22Rv1 (cell line): ENCODE measurements at regions not wholly inside any gene's neighbourhood (a gene's known extent, or its start where the extent isn't known, plus 50 kb on each side); places are given as distances from the start of the nearest gene placed in this dataset.

ENCODE experiments used
- H3K27ac ChIP-seq: fragments of 450-650 bp; 2 replicates; pipeline ENCODE4 v1.5.1; 2017
- ZFX ChIP-seq: fragments of 450-650 bp; IDR thresholded peaks from 2 replicates; pipeline ENCODE4 v1.6.1; 2017; ENCODE audit warnings: antibody characterized with exemption, borderline replicate concordance
- TF ChIP-seq, protein P1 (sequence below): fragments of 450-650 bp; IDR thresholded peaks from 2 replicates; pipeline ENCODE4 v1.5.1; 2017; ENCODE audit warnings: mild to moderate bottlenecking

DNA sequence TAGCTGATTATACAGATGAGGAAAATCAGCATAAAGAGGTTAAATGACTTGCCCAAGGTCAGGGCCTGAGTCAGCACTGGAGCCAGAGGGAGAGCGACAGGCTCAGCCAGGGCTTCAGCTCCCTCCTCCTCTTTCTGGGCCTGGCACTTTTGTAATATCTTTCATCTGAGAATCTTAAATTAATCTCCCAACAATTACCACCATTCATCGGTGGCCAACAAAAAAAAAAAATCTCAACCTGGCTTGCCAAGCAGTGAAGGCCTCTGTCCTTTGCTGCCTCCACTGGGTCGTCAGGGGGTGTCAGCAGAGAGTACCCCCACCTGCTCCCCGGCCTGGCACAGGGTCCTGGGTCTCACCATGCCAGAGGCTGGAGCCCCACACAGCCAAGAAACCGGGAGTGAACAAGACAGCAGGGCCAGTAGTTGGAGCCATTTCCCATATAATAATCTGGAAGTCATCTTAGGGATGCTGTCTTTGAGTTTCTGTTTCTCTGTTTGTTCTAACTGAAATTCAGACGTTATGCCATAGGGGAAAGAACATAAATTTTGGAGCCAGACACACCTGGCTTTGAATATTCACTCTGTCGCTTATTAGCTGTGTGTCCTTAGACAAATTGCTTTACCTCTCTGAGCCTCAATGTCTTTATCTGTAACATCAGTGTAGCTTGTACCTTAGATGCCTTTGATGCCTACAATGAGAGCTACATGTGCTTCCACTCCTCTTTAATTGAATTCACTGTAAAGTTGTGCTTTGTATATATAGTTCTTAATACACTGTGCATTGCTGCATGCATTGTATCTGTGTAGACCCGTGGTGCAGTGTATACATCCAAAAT, 299.9 kb upstream of the MSX2 start:
- TF ChIP-seq, protein P1, sequence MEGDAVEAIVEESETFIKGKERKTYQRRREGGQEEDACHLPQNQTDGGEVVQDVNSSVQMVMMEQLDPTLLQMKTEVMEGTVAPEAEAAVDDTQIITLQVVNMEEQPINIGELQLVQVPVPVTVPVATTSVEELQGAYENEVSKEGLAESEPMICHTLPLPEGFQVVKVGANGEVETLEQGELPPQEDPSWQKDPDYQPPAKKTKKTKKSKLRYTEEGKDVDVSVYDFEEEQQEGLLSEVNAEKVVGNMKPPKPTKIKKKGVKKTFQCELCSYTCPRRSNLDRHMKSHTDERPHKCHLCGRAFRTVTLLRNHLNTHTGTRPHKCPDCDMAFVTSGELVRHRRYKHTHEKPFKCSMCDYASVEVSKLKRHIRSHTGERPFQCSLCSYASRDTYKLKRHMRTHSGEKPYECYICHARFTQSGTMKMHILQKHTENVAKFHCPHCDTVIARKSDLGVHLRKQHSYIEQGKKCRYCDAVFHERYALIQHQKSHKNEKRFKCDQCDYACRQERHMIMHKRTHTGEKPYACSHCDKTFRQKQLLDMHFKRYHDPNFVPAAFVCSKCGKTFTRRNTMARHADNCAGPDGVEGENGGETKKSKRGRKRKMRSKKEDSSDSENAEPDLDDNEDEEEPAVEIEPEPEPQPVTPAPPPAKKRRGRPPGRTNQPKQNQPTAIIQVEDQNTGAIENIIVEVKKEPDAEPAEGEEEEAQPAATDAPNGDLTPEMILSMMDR = no peak
- no peak for TF ChIP-seq ZFX
- no peak overlapping the region for H3K27ac ChIP-seq

DNA sequence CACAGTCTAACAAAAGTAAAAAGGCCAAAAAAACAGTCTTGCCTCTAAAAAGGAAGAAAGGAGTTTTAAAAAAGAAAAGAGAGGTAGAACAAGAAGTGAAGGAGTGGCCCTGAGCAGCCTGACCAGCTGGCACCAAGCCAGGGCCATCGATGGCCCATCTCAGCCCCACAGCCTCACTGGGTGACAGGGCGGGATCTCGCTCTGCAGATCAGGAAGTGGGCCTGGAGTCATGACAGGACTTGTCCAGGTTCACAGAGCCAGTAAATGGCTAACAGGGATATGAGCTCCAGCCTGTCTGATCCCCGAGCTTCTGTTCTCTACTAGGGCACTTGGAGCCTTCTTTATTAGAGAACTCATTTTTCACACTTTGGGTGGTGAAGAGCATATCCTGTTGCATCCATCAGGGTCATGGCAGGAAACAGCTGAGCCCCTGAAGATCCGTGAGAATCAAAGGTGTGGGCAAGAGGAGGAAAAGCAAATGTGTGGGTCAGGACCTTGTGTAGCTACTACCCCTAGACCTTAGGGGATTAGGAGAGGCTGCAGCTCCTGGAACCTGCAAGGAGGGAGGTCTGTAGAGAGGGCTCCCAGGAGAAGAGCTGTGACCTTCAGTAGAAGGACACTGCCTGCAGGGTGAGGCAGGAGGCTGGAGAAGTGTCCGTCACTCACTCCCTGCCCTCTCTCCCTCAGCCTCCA, 299.0 kb upstream of the MSX2 start:
- TF ChIP-seq ZFX = no peak
- TF ChIP-seq, protein P1 = no peak
- H3K27ac ChIP-seq = no peak overlapping the region

DNA sequence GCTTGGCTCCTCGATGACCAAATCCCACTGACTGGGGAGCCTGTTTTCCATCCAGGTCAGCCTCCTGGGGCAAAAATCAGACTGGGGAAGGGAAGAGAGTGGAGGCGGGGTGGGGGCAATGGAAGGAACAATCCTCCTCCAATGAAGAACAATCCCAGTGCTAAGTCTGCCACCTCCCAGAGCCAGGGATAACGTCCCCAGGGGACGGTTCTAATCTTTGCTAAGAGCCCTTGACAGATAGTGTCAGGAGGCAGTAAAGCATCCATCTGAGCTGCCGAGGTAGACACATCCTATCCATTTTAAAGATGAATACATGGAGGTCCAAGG, 298.5 kb upstream of the MSX2 start:
- H3K27ac ChIP-seq = no peak overlapping the region
- TF ChIP-seq, protein P1 = no peak
- TF ChIP-seq ZFX = no peak

DNA sequence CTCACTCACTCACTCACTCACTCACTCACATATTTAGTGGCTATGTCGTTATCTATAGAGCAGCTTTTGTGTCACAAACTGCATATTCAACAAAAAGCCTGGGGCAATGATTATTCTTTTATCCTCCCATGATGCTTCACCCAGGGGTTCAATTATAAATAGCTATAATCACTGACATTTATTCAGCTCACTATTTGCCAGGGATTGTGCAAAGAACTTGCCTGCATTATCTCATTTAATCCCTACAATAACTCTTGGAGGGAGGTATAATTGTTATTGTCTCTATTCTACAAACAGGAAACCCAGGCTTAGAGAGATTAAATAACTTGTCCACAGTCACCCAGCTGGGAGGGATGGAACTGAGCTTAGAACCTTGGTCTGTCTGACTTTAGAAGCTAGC, 298.0 kb upstream of the MSX2 start:
- TF ChIP-seq, protein P1 = no peak
- TF ChIP-seq ZFX = no peak
- no peak overlapping the region for H3K27ac ChIP-seq

DNA sequence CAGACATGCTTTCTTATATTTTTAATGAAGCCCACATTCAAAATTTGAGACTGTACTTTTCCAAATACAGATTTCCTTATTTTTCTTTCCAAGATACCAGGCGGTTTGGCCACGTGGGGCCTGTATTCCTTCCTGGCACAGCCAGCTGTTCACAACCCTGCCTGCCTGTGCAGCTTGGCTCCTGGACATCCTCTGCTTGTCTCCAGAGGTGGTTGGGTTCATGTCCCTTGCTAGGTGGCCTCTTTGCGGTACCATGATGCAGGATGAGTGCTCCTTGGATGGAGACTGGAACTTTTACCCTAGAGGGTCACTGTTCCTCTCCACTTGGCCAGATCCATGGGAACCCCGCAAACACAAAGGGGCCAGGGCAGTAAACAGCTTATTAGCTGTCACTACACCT, 297.5 kb upstream of the MSX2 start:
- no peak for TF ChIP-seq ZFX
- TF ChIP-seq, protein P1 = no peak

DNA sequence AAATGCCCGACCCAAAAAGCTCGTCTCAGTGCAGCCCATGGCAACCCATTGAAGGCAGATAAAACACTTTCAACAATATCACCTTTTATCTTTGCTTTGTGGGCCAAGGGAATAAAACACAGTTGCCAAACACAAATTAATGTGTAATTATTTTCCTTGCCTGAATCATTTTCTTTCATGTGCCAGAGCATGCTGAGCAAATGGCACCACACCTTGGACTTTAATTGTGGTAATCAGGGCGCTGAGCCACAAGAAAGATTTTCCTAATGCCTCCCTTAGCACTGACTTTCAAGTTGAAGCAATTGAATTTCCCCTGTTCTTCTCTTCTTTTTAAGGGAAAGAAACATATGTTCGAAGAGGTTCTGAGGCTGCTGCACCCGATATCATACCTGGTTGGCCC, 297.1 kb upstream of the MSX2 start:
- no peak overlapping the region for H3K27ac ChIP-seq
- TF ChIP-seq, protein P1 = no peak
- no peak for TF ChIP-seq ZFX

More for the DNA sequence above, 297.5 kb upstream of the MSX2 start:
- H3K27ac ChIP-seq = no peak overlapping the region

DNA sequence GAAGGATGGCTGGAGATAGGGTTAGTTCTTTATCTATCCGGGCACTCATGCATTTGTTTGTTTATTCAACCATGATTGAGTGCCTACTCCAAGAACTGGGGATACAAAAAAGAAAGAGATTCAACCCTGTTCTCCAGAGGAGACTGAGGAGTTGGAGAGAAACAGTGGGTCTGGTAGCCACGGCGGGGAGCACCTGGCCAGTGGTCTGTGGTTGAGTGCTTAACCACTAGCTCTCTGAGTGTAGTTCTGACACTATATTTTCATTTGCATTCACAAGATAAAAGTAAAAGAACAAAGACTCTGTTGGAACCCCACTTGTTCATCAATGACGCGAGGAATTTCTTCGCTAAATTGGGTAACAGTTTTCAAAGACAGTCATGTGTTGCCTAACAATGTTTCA, 295.5 kb upstream of the MSX2 start:
- no peak overlapping the region for H3K27ac ChIP-seq
- TF ChIP-seq, protein P1 = no peak
- no peak for TF ChIP-seq ZFX
